GM12878 (cell line): ENCODE measurements at regions not wholly inside any gene's neighbourhood (a gene's known extent, or its start where the extent isn't known, plus 50 kb on each side); places are given as distances from the start of the nearest gene placed in this dataset.

Experiments used
- IKZF1 ChIP-seq: fragments of 450-650 bp; conservative IDR thresholded peaks from 2 replicates; pipeline ENCODE4 v1.6.1; 2017; ENCODE audit warnings: antibody characterized with exemption, mild to moderate bottlenecking
- PML ChIP-seq: IDR thresholded peaks from 2 replicates; pipeline ENCODE4 v1.6.1; 2012; ENCODE audit warnings: low read length, inconsistent platforms

DNA sequence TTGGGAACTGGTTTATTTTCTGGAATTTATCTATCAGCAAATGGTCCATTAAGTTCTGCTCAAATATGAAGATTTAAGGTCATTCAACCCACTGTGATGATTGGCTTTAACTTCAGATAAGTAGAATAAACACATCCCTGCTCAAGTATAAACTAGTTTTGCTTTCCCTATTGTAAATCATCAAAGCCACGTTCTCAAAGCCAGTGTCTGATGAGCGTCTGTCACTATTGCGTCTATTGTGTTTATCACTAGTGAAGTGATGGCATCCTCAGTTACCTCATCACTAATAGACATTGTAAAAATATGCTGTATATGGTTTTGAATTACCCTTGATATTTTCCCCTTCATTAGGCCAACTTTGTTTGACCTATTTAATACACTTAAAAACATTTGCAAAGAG, 351.3 kb downstream of the BCAT1 start:
- TF ChIP-seq PML (no peak), IKZF1 (no peak)
